ENCODE measurements at regions not wholly inside any gene's neighbourhood (a gene's known extent, or its start where the extent isn't known, plus 50 kb on each side); places are given as distances from the start of the nearest gene placed in this dataset.
A peak's percentile ranks its signal among the peaks of the same experiment; 100 is the strongest.
"Not testable (repeated sequence)": the region's sequence is repeated elsewhere in the genome, so short reads cannot be mapped to it uniquely, and the experiment has no call there.

DNA sequence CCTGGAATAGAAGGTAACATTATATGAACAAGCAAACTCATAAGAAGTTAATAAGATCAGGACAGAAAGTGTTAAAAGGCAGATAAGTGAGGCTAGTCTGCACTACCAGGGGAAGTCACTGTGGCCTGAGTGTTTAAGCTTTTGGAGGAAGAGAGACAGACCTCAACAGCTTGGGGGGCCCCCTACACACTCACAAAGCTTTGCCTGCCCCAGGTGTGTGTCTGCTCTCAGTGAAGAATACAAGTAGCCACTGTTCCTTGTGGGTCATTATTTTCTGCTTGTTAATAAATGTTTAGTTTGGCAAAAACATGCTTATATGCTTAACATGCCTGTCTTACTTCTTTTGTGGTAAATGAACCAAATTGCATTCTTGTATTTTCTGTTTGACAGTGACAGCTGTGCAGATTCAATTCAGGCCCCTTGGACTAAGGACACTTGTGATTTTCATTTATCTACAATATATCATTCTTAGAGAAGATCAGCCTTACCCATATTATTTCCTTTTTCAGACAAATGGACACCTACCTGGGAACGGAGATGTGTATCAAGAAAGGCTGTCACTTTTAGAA, 50.7 kb upstream of the C12orf71 start:
- DNase-seq (ENCODE audit: insufficient read length, low spot score) (no peak), FAIRE-seq (peak; percentile 76)

DNA sequence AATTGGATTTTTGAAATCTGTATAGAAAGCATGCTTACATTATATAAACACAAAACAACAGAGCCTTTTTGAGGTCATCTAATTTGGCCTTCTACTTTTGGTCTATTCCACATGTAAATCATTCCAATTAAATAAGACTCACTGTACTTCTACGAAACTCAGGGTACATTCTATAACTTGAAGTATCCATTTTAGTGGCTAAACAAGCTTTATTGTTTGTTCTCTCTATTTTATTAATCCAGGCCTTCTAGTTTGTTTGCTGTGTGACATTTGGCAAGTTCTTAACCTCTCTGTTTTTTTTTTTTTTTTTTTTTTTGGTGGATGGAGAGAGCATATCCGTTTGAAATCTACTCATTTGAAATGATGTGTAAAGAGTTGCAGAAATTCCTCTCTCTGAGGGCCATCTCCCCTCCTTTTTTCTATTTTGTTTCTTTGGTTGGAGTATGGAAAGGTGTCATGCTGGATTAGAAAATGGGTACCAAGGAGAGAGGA, 58.1 kb upstream of the C12orf71 start:
- FAIRE-seq, result no peak
- DNase-seq (ENCODE audit: insufficient read length, low spot score), result no peak

DNA sequence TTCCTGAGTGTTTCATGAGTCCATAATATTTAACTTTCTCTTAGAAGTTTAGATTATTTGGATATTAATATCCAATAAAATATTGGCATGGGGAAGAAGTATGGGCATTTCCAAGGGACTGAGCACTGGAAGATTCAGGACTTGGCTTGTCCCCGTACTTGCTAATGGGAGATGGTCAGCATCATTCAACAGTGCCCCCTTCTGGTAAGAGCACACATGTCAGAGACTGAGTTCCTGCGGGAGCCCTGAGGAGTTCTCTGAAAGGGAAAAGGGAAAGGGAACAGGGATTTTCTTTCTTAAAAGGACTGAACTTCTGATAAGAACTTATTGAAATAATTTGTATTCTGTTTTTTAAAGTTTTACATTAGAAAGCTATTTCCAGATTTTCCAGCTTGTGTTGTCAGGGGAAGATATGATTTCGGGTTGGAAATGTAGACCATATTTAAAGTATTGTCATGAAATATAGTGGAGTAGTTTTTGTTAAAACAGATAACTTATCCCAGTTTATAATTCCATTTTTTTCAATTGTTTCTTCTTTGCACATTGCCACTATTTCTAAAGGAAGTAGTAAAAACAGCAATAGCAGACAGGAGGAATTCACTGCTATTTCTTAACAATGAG, 59.8 kb upstream of the C12orf71 start:
- DNase-seq (ENCODE audit: insufficient read length, low spot score) (peak; percentile 25), FAIRE-seq (peak; percentile 90)

DNA sequence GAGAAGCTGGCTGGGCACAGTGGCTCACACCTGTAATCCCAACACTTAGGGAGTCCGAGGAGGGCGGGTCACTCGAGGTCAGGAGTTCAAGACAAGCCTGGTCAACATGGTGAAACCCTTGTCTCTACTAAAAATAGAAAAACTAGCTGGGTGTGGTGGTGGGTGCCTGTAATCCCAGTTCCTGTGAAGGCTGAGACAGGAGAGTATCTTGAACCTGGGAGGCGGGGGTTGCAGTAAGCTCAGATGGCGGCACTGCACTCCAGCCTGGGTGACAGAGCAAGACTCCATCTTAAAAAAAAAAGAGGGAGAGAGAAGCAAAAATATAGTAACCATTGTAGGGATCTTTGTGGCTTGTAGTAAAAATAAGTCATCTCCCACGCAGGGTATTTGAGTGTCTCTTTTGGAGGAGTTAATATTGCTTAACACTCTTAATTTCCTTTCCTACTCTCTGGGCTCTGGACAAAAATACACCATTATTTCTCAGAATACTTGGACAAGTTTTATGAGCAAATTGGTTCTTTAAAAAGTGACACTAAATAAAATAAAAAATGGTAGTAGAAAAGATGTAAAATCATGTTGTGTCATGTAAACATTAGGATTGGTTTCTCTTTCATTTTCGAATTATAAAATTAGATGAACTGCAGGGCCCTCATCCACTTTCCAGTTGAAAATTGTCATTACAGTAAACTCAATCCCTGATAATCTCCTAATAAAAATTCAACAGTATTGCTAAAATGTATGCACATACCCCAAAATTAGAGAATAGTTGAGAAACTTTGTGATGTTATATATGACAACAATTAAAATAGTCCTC, 61.1 kb upstream of the C12orf71 start:
- no peak for DNase-seq (ENCODE audit: insufficient read length, low spot score)
- peak; percentile 84 for FAIRE-seq

DNA sequence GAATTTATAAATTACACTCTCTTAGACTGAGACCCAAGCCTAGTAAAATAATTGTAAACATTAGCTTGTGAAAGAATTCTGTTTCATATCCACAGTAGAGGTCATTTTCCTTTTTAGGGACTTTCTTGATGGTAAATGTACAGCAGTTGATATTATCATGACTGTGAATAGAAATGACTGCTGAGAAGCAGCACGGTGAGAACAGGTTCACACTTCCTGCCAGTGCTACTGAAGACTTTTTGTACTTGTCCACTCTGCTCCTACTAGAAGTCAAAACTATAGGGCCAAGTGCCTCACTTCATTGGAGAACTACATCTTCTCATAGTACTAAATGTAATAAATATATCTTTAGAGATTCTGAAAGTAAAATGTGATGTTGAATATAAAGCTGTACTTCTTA, 63.3 kb upstream of the C12orf71 start:
- DNase-seq (ENCODE audit: insufficient read length, low spot score), result not testable (repeated sequence)
- FAIRE-seq, result peak; percentile 97

DNA sequence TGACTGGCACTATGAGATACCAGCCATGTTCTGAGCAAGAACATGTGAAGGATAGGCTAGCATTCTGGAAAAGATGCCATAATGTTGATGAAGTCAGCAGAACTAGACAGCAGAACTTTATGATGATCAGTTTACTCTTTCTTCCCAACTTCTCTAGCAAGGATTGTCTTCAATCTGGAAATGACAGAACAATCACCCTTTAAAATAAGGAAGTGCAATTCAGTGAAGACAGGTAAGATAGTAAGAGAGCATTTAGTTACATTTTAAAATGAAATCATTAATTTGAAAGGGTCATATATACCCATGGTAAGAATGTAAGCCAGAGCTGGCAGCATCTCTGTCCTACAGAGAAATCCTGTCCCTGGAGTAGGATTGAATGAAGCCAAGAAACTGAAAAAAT, 66.0 kb upstream of the C12orf71 start:
- FAIRE-seq, result peak; percentile 82
- no peak for DNase-seq (ENCODE audit: insufficient read length, low spot score)

DNA sequence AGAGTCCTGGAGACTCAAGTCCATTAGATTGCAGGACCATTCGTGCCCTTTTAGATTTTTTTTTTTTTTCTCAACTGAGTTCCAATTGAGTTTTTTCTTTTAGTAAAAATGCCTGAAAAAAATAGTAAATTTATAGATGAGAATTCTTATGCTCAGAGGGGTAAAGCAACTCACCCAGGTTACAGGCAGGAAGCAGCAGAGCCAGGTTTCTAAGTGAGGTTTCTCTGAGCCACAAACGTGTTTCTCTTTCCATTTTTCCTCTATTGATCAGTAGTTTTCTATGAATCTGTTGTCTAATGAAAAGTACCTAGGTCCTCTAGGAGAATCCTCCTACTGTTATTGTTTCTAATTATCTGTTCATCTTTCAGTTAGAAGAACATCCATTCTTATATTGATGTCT, 66.4 kb upstream of the C12orf71 start:
- no peak for DNase-seq (ENCODE audit: insufficient read length, low spot score)
- FAIRE-seq, result peak; percentile 79

DNA sequence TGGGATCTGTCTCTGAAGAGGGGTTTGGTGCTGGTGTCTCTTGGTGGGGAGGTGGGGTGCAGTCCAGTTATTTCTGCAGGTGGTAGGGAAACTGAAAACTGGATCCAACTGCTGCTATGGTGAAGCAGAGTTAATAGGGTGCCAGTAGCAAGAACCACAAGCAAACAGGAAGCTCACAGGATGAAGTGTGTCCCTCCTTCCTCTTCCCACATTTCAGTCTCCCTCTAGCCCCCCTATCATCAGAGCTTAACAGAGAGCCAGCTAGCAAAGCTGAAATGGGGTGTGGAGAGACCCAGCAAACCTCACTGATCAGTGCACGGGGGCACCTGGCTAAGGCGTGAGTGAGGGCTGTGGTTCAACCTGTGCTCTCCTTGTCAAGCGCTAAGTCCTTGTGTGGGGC, 69.1 kb upstream of the C12orf71 start:
- no peak for FAIRE-seq
- no peak for DNase-seq (ENCODE audit: insufficient read length, low spot score)

DNA sequence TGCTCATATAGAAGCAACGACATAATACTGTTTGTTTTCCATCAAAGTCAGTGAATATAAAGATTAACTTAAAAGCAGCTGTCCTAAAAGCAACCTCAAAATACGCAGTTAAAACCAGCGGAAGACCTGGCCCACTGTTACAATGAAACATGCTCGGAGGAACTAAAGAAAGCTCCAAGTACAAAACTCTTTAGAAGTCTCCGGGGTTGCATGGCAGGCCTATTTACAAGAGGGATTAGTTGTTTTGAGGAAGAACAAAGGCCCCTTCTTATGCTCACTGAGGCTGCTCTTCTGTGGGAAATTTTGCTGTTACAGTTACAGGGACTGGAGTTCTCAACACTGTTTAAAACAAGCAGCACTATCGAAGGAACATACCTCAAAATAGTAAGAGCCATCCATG, 75.9 kb upstream of the C12orf71 start:
- DNase-seq (ENCODE audit: insufficient read length, low spot score) (no peak), FAIRE-seq (no peak)

DNA sequence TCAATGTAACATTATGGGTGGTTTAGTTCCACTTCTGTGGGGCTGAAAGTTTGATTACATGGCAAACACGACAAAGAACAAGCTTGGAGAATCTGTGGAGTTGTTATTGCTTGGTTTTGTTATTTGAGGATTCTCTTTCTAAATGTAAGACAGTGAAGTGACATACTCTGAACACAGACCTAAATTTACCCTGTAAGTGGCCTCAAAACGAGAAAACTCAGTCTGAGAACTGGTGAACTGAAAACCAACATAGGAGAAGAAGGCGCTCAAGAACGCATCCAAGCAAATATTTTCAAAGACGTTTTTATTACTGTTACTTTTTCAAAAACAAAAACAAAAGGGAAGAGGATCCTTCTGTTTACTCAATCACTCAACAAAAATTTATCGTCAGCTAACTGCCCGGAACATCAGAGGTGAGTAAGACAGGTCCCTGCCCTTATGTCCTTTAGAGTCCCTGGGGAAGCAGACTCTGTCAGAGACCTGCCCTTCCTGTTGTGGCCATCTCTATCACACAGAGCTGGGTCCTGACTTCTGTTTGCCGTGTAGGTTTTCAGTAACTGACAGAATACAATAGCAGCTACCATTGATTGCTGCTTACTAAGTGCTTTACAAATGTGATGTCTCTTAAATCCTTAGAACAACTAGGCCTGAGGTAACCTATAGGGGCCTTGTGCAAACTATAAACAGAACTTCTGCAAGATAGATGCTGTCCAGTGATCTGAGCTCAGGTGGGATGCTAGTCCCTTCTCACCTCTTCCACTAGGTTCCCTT, 79.3 kb upstream of the C12orf71 start:
- FAIRE-seq, result peak; percentile 73
- DNase-seq (ENCODE audit: insufficient read length, low spot score), result no peak

DNA sequence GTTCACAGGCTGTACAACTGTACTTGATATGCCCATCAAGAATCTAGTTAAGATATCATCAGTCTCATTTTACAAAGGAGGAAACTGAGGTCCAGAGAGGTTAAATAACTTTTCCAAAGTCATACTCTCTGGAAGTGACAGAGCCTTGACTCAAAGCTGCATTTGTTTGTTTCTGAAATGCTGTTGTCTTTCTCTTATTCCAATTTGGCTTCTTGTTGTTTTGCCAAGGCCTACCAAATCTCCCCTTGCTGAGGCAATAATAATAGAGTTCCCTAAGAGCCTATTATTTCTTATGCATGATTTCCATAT, 79.8 kb upstream of the C12orf71 start:
- FAIRE-seq, result no peak
- DNase-seq (ENCODE audit: insufficient read length, low spot score), result no peak

DNA sequence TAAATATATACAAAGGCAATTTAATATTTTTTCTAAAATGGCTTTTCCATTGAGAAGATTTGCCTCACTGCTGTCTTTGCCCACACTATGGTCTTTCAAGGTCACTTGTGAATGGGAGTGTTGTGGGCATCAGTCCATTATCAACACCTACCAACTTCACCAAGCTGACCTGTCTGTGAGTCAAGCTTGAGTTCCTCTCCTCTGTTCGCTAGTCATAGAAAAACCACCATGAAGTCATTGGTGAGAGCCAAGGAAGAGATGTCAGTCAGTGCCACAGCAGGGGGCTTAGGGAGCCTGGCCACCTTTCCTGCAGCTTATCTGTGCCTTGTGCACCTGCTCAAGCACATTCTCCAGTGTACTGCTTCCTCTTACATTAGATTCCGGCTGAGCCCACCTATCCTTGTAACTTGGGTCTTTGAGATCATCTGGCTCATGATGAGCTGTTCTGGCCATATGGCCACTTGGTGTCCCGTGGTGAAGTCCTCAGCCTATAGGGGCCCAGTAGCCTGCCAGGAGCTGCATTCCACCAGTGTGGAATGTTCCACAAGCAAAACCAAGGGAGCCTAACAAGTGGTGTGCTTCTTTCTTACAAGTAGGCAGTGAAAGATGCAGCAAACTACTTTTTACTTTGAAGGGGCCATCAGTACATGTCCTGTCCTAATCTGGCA, 80.8 kb upstream of the C12orf71 start:
- FAIRE-seq (no peak), DNase-seq (ENCODE audit: insufficient read length, low spot score) (no peak)

DNA sequence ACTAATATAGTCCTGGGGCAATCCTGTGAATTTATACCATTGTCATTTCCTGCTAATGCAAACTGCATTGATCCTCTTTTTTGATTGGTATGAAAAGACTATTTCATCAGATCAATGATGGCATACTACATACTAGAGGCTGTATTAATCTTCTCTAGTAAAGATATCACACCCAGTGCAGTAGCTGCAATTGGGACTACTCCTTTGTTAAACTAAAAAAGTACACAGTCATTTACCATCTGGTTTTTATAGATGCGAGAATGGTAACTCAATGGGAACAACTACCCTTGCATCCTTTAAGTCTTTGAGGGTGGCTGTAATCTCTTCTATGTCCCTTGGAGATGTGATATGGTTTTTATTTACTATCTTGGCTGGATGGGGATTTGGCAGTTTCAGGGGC, 80.2 kb upstream of the STK38L start:
- DNase-seq (ENCODE audit: insufficient read length, low spot score), result no peak
- no peak for FAIRE-seq

DNA sequence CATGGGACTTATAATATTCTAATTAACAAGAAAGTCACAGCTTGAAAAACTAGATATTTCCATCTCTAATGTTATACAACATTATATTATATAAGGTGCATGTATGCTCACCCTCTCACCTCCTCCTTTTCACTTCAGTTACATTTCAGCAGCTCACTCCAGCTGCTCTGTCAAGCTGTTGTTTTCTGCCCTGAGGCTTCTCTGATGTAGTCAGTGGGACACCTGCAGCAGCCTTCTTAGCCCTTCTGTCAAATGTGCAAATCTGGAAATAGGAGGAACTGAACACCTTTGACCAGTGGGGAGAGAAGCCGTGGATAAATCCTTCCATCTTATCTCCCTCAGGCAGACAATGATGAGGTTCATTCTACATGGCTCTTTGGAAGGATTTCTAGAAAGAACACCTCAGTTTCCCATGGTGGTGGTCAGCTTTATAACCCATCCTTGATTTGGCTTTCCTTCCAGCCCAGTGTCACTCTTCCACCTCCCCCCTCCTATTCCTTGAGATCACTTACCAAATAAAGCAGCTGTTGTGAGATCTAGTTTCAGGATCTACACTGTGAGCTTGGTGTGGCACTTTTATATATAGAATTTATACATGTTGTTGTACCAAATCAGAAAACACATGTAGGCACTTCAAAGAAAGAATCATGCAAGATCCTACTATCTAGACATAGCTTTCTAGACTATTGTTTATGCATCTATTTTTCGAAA, 79.6 kb upstream of the STK38L start:
- FAIRE-seq (no peak), DNase-seq (ENCODE audit: insufficient read length, low spot score) (no peak)

DNA sequence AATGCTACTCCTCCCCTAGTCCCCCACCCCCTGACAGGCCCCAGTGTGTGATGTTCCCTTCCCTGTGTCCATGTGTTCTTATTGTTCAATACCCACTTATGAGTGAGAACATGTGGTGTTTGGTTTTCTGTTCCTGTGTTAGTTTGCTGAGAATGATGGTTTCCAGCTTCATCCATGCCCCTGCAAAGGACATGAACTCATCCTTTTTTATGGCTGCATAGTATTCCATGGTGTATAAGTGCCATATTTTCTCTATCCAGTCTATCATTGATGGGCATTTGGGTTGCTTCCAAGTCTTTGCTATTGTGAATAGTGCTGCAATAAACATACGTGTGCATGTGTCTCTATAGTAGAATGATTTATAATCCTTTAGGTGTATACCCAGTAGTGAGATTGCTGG, 78.1 kb upstream of the STK38L start:
- DNase-seq (ENCODE audit: insufficient read length, low spot score); FAIRE-seq: not testable (repeated sequence)

DNA sequence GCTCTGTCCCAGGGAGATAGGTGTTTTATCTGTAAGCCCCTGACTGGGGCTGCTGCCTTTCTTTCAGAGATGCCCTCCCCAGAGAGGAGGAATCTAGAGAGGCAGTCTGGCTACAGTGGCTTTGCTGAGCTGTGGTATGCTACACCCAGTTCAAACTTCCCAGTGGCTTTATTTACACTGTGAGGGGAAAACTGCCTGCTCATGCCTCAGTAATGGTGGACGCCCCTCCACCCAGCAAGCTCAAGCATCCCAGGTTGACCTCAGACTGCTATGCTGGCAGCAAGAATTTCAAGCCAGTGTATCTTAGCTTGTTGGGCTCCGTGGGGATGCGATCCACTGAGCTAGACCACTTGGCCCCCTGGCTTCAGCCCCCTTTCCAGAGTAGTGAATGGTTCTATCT, 72.6 kb upstream of the STK38L start:
- not testable (repeated sequence) for FAIRE-seq; DNase-seq (ENCODE audit: insufficient read length, low spot score)

DNA sequence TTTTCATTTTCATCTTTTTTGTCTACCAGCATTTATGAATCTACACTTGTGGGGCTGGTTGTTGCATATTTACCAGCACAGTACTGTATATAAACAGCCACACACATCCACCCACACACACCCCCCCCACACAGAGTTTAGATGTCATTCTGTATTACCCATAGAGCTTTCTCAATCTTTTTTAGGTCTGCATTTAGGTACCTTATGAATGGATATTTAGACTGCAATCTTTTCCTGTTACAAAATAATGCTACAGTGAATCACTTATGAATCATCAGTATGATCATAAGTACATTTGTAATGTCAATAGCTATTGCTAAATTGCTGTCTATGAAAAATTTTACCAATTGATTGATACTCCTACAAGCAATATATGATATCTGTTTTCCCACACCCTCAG, 67.3 kb upstream of the STK38L start:
- no peak for DNase-seq (ENCODE audit: insufficient read length, low spot score)
- FAIRE-seq, result peak; percentile 59

DNA sequence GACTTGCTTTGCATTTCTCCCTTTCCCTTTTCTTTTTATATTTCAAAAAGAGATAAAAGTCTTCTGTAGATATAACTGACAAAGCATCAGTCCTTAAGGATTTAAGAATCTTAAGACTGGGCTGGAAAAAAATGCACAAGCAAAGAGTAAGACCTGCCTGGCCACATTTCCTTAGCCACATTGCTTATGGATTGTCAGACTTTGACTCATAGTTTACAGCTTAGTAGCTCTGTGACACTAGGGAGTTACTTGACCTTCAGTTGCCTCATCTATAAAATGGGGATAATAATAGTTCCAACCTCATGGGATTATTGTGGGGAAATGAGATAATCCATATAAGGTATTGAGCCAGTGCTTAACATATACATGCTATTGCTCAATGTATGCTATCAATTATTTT, 66.4 kb upstream of the STK38L start:
- FAIRE-seq (peak; percentile 85), DNase-seq (ENCODE audit: insufficient read length, low spot score) (no peak)

DNA sequence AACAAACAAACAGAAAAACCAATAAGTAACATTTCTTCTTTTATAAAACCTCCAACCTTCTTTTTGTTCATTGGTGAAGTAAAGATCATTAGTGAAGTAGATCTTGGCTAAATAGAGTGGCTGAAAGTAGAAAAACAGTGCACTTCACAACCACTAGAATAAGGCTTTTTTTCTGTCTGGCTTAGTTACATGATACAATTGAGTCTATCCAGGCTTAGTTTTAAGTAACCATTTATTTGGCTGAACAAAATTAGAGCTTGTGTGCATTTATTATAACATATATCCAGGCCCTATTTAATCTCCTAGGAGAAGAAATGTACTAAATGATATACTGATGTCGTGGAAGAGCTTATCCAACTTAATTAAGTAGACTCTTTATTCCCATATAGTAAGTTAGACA, 65.8 kb upstream of the STK38L start:
- no peak for DNase-seq (ENCODE audit: insufficient read length, low spot score)
- no peak for FAIRE-seq

DNA sequence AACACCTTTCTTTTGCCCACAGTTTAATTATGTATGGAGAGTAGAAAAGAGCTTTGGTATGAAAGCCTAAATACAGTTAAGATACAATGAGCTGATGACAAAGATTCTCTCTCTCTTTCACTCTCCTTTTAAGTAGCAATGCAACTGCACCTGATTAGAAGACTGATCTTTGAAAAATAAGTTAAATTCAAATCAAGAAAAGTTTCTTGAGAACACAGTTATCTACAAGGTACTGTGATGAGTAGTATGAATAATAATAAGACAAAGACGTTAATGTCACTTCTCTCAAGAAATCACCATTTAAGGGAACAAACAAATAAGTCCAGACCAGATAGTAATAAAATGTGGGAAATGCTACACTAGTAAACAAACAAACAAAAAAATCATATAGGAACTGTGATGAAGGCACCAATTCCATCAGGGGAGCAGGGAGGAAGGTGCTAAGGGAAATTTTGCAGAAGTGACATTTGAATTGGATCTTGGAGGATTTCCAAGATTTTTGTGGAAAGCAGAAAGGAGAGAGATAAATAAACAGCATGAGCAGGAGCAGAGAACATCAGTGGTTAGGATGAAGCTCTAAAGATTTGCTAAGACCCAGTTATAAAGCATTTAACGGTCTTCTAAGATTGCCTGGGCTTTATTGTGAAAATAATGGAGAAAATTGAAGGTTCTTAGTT, 65.2 kb upstream of the STK38L start:
- FAIRE-seq (no peak), DNase-seq (ENCODE audit: insufficient read length, low spot score) (no peak)
